ENCODE measurements at regions not wholly inside any gene's neighbourhood (a gene's known extent, or its start where the extent isn't known, plus 50 kb on each side); places are given as distances from the start of the nearest gene placed in this dataset.

GRCh38 chr15:91589360-91589759, 264.1 kb upstream of the SLCO3A1 start:
- TF ChIP-seq CTCF (IDR thresholded peaks at IDR 0.05 in 2 of 3, conservative IDR thresholded peaks at IDR 0.05 in 1 of 3; ENCODE audit: borderline replicate concordance in 1 of 3, insufficient read depth in 1 of 3, low read depth in 2 of 3, low read length in 2 of 3) = peak in 1 of 3 experiments; percentile 15; a peak in 1 of 6 replicates
- TF ChIP-seq YY1 (IDR thresholded peaks at IDR 0.05; ENCODE audit: extremely low read depth, insufficient replicate concordance, low read depth, low read length) = no peak
- no peak for TF ChIP-seq CEBPB (IDR thresholded peaks at IDR 0.05; ENCODE audit: low read depth)
- no peak for TF ChIP-seq POLR2A (IDR thresholded peaks at IDR 0.05; ENCODE audit: borderline replicate concordance, extremely low read depth, insufficient read depth, insufficient read length)
- no peak for TF ChIP-seq POLR2AphosphoS5 (IDR thresholded peaks at IDR 0.05; ENCODE audit: low read depth, low read length)
- TF ChIP-seq EZH2 (IDR thresholded peaks at IDR 0.05) = no peak
- TF ChIP-seq FOSL1 (IDR thresholded peaks at IDR 0.05; ENCODE audit: low read depth) = no peak
- no peak for TF ChIP-seq EGR1 (IDR thresholded peaks at IDR 0.05; ENCODE audit: low read depth)
- TF ChIP-seq SP1 (IDR thresholded peaks at IDR 0.05; ENCODE audit: low read depth) = no peak
- no peak for TF ChIP-seq REST (IDR thresholded peaks at IDR 0.05; ENCODE audit: low read depth)
- TF ChIP-seq, protein P1, sequence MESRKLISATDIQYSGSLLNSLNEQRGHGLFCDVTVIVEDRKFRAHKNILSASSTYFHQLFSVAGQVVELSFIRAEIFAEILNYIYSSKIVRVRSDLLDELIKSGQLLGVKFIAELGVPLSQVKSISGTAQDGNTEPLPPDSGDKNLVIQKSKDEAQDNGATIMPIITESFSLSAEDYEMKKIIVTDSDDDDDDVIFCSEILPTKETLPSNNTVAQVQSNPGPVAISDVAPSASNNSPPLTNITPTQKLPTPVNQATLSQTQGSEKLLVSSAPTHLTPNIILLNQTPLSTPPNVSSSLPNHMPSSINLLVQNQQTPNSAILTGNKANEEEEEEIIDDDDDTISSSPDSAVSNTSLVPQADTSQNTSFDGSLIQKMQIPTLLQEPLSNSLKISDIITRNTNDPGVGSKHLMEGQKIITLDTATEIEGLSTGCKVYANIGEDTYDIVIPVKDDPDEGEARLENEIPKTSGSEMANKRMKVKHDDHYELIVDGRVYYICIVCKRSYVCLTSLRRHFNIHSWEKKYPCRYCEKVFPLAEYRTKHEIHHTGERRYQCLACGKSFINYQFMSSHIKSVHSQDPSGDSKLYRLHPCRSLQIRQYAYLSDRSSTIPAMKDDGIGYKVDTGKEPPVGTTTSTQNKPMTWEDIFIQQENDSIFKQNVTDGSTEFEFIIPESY (IDR thresholded peaks at IDR 0.05; ENCODE audit: extremely low read depth, insufficient replicate concordance, low read length) = no peak
- TF ChIP-seq ATF3 (IDR thresholded peaks at IDR 0.05) = no peak
- TF ChIP-seq TCF7L2 (IDR thresholded peaks at IDR 0.05; ENCODE audit: borderline replicate concordance, extremely low read depth, insufficient read depth, insufficient read length) = no peak
- no peak for TF ChIP-seq JUND (IDR thresholded peaks at IDR 0.05)

Measured in HCT116 (cell line).